HepG2 (cell line): ENCODE measurements at regions not wholly inside any gene's neighbourhood (a gene's known extent, or its start where the extent isn't known, plus 50 kb on each side); places are given as distances from the start of the nearest gene placed in this dataset.

ENCODE experiments used
- AHR ChIP-seq: IDR thresholded peaks from 2 replicates; pipeline ENCODE4 v1.6.1; 2018; ENCODE audit warnings: missing genetic modification reagents, missing compliant biosample characterization
- GABPA ChIP-seq, 2 experiments: IDR thresholded peaks; 2 replicates each; pipeline ENCODE4 v1.6.1; 2011 to 2016; ENCODE audit warnings: low read depth in 2 of 2, low read length in 1 of 2, missing biosample characterization in 1 of 2, missing genetic modification characterization in 1 of 2
- HMG20A ChIP-seq: IDR thresholded peaks from 2 replicates; pipeline ENCODE4 v1.6.1; 2016; ENCODE audit warnings: borderline replicate concordance
- KMT2A ChIP-seq: sonication (generic); formaldehyde crosslinking; IDR thresholded peaks from 2 replicates; pipeline ENCODE4 v1.4.0; 2020; ENCODE audit warnings: missing genetic modification reagents
- TBX2 ChIP-seq: sonication (generic); formaldehyde crosslinking; IDR thresholded peaks from 2 replicates; pipeline ENCODE4 v1.5.0; 2020; ENCODE audit warnings: missing genetic modification reagents, mild to moderate bottlenecking, borderline replicate concordance
- ZFAT ChIP-seq: sonication (generic); formaldehyde crosslinking; conservative IDR thresholded peaks from 2 replicates; pipeline ENCODE4 v1.8.1; 2023; ENCODE audit warnings: missing genetic modification reagents, inconsistent platforms
- ZFY ChIP-seq: sonication (generic); formaldehyde crosslinking; IDR thresholded peaks from 2 replicates; pipeline ENCODE4 v1.4.0; 2020; ENCODE audit warnings: missing genetic modification reagents
- ZNF274 ChIP-seq: sonication (generic); formaldehyde crosslinking; IDR thresholded peaks from 2 replicates; pipeline ENCODE4 v1.5.1; 2020; ENCODE audit warnings: mild to moderate bottlenecking, missing genetic modification reagents
- ZSCAN22 ChIP-seq: sonication (generic); formaldehyde crosslinking; IDR thresholded peaks from 2 replicates; pipeline ENCODE4 v1.4.0; 2020; ENCODE audit warnings: mild to moderate bottlenecking, missing genetic modification reagents
- ZZZ3 ChIP-seq: sonication (generic); formaldehyde crosslinking; IDR thresholded peaks from 2 replicates; pipeline ENCODE4 v1.4.0; 2020; ENCODE audit warnings: missing genetic modification reagents, mild to moderate bottlenecking, borderline replicate concordance
- TF ChIP-seq, protein P1 (sequence below): sonication (generic); formaldehyde crosslinking; IDR thresholded peaks from 2 replicates; pipeline ENCODE4 v1.4.0; 2020; ENCODE audit warnings: missing genetic modification reagents, borderline replicate concordance
- TF ChIP-seq, protein P2 (sequence below): sonication (generic); formaldehyde crosslinking; IDR thresholded peaks from 2 replicates; pipeline ENCODE4 v1.4.0; 2020; ENCODE audit warnings: missing genetic modification reagents, mild to moderate bottlenecking, borderline replicate concordance
- TF ChIP-seq, protein P3 (sequence below): sonication (generic); formaldehyde crosslinking; IDR thresholded peaks from 2 replicates; pipeline ENCODE4 v1.5.1; 2020; ENCODE audit warnings: missing genetic modification reagents, mild to moderate bottlenecking, borderline replicate concordance
- TF ChIP-seq, protein P4 (sequence below): IDR thresholded peaks from 2 replicates; pipeline ENCODE4 v1.6.1; 2016; ENCODE audit warnings: missing compliant biosample characterization, missing genetic modification reagents, borderline replicate concordance
- TF ChIP-seq, protein P5 (sequence below): sonication (generic); formaldehyde crosslinking; IDR thresholded peaks from 2 replicates; pipeline ENCODE4 v1.4.0; 2020; ENCODE audit warnings: missing genetic modification reagents

DNA sequence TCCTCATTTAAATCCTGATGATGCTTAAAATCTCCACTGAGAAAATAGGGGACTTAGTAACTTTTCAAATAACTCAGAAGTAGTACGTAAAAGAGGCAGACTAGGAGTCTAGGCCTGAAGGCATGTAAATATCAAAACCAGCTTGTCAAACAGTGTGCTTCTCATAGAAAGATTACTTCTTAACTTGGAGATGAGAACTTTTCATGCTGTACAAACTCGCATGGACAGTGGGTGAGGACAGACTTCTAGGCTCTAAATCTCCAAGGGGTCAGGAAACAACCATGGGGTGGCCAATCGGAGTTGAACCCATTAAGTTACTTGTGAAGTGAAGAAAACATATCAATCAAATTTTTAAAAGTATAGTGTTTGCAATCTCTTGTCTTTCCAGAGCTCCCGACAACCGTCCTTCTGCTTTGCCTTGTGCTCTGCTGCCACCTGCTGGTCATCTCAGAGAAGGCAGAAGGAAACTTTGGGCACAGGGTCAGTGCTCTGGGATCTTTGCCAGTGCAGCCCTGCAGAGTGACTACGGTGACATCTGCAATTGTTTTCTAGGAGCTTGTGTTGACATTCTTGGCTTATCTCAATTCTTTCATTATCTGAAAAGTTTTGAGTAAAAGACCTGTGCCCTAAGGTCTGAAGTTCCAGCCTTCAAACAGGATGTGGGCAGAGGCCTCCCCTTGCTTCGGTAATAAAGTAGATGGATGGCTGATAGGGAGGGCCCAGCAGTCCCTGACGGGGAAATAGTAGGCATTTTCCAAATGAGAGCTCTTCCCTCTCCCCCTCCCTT, 105.1 kb upstream of the PDE4B start (continued):
- TF ChIP-seq, protein P1, sequence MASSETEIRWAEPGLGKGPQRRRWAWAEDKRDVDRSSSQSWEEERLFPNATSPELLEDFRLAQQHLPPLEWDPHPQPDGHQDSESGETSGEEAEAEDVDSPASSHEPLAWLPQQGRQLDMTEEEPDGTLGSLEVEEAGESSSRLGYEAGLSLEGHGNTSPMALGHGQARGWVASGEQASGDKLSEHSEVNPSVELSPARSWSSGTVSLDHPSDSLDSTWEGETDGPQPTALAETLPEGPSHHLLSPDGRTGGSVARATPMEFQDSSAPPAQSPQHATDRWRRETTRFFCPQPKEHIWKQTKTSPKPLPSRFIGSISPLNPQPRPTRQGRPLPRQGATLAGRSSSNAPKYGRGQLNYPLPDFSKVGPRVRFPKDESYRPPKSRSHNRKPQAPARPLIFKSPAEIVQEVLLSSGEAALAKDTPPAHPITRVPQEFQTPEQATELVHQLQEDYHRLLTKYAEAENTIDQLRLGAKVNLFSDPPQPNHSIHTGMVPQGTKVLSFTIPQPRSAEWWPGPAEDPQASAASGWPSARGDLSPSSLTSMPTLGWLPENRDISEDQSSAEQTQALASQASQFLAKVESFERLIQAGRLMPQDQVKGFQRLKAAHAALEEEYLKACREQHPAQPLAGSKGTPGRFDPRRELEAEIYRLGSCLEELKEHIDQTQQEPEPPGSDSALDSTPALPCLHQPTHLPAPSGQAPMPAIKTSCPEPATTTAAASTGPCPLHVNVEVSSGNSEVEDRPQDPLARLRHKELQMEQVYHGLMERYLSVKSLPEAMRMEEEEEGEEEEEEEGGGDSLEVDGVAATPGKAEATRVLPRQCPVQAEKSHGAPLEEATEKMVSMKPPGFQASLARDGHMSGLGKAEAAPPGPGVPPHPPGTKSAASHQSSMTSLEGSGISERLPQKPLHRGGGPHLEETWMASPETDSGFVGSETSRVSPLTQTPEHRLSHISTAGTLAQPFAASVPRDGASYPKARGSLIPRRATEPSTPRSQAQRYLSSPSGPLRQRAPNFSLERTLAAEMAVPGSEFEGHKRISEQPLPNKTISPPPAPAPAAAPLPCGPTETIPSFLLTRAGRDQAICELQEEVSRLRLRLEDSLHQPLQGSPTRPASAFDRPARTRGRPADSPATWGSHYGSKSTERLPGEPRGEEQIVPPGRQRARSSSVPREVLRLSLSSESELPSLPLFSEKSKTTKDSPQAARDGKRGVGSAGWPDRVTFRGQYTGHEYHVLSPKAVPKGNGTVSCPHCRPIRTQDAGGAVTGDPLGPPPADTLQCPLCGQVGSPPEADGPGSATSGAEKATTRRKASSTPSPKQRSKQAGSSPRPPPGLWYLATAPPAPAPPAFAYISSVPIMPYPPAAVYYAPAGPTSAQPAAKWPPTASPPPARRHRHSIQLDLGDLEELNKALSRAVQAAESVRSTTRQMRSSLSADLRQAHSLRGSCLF (CRISPR knock-in tag), result no peak
- TF ChIP-seq, protein P2, sequence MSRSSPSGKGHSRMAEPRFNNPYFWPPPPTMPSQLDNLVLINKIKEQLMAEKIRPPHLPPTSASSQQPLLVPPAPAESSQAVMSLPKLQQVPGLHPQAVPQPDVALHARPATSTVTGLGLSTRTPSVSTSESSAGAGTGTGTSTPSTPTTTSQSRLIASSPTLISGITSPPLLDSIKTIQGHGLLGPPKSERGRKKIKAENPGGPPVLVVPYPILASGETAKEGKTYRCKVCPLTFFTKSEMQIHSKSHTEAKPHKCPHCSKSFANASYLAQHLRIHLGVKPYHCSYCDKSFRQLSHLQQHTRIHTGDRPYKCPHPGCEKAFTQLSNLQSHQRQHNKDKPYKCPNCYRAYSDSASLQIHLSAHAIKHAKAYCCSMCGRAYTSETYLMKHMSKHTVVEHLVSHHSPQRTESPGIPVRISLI (CRISPR knock-in tag), result no peak
- TF ChIP-seq ZZZ3 (CRISPR knock-in tag) (no peak), ZFAT (CRISPR knock-in tag) (no peak), ZNF274 (CRISPR knock-in tag) (no peak), ZFY (CRISPR knock-in tag) (no peak), GABPA (IDR thresholded peaks at IDR 0.05; ENCODE audit: low read depth, low read length) (no peak), GABPA (CRISPR knock-in tag; IDR thresholded peaks at IDR 0.05; ENCODE audit: low read depth) (peak; percentile 48; the same call in 1 of the 2 replicates), KMT2A (CRISPR knock-in tag) (no peak), AHR (CRISPR knock-in tag) (no peak), HMG20A (CRISPR knock-in tag) (peak; percentile 71; the same call in 1 of the 2 replicates), TBX2 (CRISPR knock-in tag) (peak; percentile 86), ZSCAN22 (CRISPR knock-in tag) (no peak)
- TF ChIP-seq, protein P3, sequence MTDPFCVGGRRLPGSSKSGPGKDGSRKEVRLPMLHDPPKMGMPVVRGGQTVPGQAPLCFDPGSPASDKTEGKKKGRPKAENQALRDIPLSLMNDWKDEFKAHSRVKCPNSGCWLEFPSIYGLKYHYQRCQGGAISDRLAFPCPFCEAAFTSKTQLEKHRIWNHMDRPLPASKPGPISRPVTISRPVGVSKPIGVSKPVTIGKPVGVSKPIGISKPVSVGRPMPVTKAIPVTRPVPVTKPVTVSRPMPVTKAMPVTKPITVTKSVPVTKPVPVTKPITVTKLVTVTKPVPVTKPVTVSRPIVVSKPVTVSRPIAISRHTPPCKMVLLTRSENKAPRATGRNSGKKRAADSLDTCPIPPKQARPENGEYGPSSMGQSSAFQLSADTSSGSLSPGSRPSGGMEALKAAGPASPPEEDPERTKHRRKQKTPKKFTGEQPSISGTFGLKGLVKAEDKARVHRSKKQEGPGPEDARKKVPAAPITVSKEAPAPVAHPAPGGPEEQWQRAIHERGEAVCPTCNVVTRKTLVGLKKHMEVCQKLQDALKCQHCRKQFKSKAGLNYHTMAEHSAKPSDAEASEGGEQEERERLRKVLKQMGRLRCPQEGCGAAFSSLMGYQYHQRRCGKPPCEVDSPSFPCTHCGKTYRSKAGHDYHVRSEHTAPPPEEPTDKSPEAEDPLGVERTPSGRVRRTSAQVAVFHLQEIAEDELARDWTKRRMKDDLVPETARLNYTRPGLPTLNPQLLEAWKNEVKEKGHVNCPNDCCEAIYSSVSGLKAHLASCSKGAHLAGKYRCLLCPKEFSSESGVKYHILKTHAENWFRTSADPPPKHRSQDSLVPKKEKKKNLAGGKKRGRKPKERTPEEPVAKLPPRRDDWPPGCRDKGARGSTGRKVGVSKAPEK (CRISPR knock-in tag), result no peak; the same call in 1 of the 2 replicates
- TF ChIP-seq, protein P4, sequence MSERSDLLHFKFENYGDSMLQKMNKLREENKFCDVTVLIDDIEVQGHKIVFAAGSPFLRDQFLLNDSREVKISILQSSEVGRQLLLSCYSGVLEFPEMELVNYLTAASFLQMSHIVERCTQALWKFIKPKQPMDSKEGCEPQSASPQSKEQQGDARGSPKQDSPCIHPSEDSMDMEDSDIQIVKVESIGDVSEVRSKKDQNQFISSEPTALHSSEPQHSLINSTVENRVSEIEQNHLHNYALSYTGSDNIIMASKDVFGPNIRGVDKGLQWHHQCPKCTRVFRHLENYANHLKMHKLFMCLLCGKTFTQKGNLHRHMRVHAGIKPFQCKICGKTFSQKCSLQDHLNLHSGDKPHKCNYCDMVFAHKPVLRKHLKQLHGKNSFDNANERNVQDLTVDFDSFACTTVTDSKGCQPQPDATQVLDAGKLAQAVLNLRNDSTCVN, result no peak; the same call in 1 of the 2 replicates
- TF ChIP-seq, protein P5, sequence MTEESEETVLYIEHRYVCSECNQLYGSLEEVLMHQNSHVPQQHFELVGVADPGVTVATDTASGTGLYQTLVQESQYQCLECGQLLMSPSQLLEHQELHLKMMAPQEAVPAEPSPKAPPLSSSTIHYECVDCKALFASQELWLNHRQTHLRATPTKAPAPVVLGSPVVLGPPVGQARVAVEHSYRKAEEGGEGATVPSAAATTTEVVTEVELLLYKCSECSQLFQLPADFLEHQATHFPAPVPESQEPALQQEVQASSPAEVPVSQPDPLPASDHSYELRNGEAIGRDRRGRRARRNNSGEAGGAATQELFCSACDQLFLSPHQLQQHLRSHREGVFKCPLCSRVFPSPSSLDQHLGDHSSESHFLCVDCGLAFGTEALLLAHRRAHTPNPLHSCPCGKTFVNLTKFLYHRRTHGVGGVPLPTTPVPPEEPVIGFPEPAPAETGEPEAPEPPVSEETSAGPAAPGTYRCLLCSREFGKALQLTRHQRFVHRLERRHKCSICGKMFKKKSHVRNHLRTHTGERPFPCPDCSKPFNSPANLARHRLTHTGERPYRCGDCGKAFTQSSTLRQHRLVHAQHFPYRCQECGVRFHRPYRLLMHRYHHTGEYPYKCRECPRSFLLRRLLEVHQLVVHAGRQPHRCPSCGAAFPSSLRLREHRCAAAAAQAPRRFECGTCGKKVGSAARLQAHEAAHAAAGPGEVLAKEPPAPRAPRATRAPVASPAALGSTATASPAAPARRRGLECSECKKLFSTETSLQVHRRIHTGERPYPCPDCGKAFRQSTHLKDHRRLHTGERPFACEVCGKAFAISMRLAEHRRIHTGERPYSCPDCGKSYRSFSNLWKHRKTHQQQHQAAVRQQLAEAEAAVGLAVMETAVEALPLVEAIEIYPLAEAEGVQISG (CRISPR knock-in tag), result no peak
